Midbrain (tissue), 1 donor: ENCODE measurements at regions not wholly inside any gene's neighbourhood (a gene's known extent, or its start where the extent isn't known, plus 50 kb on each side); places are given as distances from the start of the nearest gene placed in this dataset.
"Not testable (repeated sequence)": the region's sequence is repeated elsewhere in the genome, so short reads cannot be mapped to it uniquely, and the experiment has no call there.

Source experiments
- DNase-seq: peaks from one replicate; lab custom pipeline; 2025; lab: John Stamatoyannopoulos, UW

- not testable (repeated sequence) for DNase-seq
These were observed 151.7 kb downstream of the TMEM121 start for GRCh38 chr14:105678057-105678456.

- not testable (repeated sequence) for DNase-seq
These were observed 152.9 kb downstream of the TMEM121 start for GRCh38 chr14:105678996-105679958.

- DNase-seq, result not testable (repeated sequence)
These were observed 153.8 kb downstream of the TMEM121 start for GRCh38 chr14:105679959-105680735.

DNA sequence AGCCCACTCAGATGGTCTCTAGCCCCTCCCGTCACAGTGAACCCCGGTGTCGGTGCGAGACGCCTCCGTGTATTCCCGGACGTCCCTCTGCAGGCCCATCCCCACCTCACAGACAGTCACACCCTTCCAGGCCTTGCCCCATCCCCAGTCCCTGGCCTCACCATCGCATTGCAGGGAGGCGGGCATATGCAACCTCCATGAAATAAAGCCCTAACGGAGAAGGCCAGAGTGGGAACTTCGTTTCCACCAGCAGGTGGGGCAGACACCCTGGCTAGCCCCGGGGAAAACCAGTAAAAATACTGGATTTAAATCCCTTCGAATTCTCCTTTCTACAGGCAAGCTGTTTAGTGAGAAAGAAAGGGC, 154.3 kb downstream of the TMEM121 start:
- DNase-seq, result not testable (repeated sequence)

DNA sequence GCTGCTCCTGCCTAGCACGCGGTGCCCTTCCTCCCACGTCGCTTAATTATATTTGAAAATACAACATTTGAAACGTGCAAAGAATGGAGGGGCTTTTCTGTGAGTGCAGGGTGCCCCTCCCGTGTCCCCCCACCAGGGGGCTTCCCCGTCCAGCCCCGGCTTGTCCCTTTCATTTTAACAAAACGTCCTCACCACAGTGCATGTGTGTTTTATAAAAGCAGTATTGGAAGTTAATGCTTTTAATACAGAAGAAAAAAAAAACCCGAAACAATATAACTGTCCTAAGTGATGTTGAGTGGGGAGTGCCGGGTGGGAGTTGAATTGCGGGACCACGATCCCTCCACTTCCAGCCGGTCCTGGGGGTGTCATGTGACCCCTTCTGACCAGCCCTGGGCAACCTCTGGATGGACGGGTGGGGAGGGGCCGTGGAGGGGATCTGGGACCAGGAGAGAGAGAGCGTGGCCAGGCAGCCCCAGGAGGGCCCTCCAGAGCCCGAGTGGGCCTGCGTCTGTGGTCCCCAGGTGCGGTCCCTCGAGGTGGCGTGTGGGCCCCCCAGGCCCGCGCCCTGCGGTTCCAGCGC, 155.3 kb downstream of the TMEM121 start:
- DNase-seq, result not testable (repeated sequence)

DNA sequence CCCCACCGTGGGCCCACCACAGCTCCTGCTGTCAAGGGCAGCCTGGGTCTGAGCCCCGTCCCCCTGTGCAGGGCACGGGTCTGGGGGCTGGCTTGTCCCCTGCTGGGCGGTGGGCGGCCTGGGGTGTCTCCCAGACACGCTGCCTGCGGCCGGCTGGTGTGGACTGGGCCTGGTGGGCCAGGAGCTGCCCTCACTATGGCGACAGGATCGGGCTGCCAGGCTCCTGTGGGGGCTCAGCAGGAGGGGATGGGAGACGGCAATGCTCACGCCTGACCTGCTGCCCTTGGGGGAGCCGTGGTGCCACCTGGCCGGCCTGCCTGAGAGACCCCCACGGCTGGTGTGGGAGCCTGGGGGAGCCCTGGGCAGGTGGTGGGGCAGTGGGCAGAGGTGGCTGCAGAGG, 156.1 kb downstream of the TMEM121 start:
- DNase-seq, result not testable (repeated sequence)

GRCh38 chr14:105682956-105683570, 156.7 kb downstream of the TMEM121 start:
- no peak for DNase-seq

- not testable (repeated sequence) for DNase-seq
These were observed 157.7 kb downstream of the TMEM121 start for GRCh38 chr14:105684056-105684455.

DNA sequence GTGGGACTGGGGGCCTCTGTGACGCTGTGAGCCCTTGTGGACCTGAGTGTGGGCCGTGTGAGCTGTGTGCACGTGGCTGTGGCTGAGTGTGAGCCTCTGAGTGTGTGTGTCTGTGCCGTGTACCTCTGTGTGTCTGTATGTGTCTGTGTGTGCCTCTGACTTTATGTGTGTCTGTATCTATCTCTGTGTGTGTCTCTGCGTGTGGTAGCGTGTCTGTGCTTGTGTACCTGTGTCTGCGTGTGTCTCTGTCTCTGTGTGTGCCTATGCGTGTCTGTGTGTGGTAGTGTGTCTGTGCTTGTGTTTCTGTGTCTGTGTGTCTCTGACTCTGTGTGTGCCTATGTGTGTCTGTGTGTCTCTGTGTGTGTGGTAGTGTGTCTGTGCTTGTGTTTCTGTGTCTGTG, 158.2 kb downstream of the TMEM121 start:
- not testable (repeated sequence) for DNase-seq

DNA sequence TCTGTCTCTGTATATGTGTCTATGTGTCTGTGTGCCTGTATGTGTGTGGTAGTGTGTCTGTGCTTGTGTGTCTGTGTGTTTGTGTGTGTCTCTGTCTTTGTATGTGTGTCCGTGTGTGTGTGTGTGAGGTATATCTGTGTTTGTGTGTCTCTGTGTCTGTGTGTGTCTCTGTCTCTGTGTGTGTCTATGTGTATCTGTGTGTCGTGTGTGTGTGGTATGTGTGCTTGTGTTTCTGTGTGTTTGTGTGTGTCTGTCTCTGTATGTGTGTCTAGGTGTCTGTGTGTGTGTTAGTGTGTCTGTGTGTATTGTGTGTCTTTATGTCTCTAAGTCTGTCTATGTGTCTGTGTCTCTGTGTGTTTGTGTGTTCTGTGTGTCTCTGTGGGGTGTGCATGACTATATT, 158.6 kb downstream of the TMEM121 start:
- no peak for DNase-seq

- DNase-seq, result not testable (repeated sequence)
These were observed 159.2 kb downstream of the TMEM121 start for GRCh38 chr14:105685605-105686004.

GRCh38 chr14:105686050-105686449, 159.7 kb downstream of the TMEM121 start:
- not testable (repeated sequence) for DNase-seq

- not testable (repeated sequence) for DNase-seq
These were observed 160.2 kb downstream of the TMEM121 start for GRCh38 chr14:105686462-105687170.

GRCh38 chr14:105687171-105688022, 161.0 kb downstream of the TMEM121 start:
- DNase-seq, result not testable (repeated sequence)

DNA sequence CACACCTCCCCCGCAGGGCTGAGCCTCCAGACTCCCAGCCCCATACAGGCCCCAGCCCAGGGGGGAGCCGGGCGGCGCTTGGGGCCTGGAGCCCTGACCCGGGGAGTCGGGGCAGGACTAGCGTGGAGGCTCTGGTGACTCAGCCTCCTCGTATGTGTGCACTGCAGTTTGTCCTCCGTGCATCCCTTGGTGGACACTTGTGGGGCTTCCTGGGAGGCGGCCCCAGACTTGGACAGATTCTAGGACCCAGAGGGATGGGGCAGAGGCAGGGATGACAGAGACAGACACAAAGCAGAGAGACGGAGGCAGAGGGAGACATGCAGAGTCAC, 161.6 kb downstream of the TMEM121 start:
- not testable (repeated sequence) for DNase-seq

GRCh38 chr14:105688664-105689221, 162.4 kb downstream of the TMEM121 start:
- DNase-seq, result not testable (repeated sequence)

- no peak for DNase-seq
These were observed 163.3 kb downstream of the TMEM121 start for GRCh38 chr14:105689722-105690121.

DNA sequence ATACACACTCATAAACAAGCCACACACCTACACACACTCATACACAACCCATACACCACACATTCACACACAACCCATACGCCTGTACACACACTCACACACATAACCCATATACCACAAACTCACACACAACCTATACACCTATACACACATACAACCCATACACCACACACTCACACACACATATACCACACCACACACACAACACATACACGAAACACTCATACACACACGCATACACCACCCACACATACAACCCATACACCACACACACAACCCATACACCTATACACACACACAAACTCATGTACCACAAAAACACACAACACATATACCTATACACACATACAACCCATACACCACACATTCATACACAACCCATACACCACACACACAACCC, 164.3 kb downstream of the TMEM121 start:
- DNase-seq, result no peak

- DNase-seq, result not testable (repeated sequence)
These were observed 165.1 kb downstream of the TMEM121 start for GRCh38 chr14:105691321-105692109.
